HG02678 (cell line): ENCODE measurements at regions not wholly inside any gene's neighbourhood (a gene's known extent, or its start where the extent isn't known, plus 50 kb on each side); places are given as distances from the start of the nearest gene placed in this dataset.

Source experiments
- ATAC-seq: cut with Tn5 transposase; IDR thresholded peaks from one replicate; pipeline ENCODE4 v1.9.1; 2021; ENCODE audit warnings: mild to moderate bottlenecking, moderate library complexity; ENCODE audit not compliant: unreplicated experiment

- ATAC-seq, result no peak
Measured at GRCh38 chr2:45301307-45302277, 292.3 kb upstream of the SIX2 start.

GRCh38 chr2:45300026-45300750 lies 290.9 kb upstream of the SIX2 start:
- no peak for ATAC-seq

- ATAC-seq, result no peak
Measured at GRCh38 chr2:45299361-45299760, 290.1 kb upstream of the SIX2 start.

GRCh38 chr2:45293182-45293581 lies 283.9 kb upstream of the SIX2 start:
- ATAC-seq, result no peak

- ATAC-seq, result no peak
Measured at GRCh38 chr2:45291296-45291701, 282.0 kb upstream of the SIX2 start.

- ATAC-seq, result peak; percentile 76
Measured at GRCh38 chr2:45289997-45290709, 280.9 kb upstream of the SIX2 start.

GRCh38 chr2:45288532-45289417 lies 279.5 kb upstream of the SIX2 start:
- ATAC-seq, result no peak

GRCh38 chr2:45287045-45287444 lies 277.8 kb upstream of the SIX2 start:
- no peak for ATAC-seq

GRCh38 chr2:45285771-45286390 lies 276.6 kb upstream of the SIX2 start:
- ATAC-seq, result no peak

- no peak for ATAC-seq
Measured at GRCh38 chr2:45285311-45285710, 276.1 kb upstream of the SIX2 start.

GRCh38 chr2:45284621-45284995 lies 275.4 kb upstream of the SIX2 start:
- ATAC-seq, result no peak

GRCh38 chr2:45283764-45284620 lies 274.7 kb upstream of the SIX2 start:
- ATAC-seq, result no peak

- no peak for ATAC-seq
Measured at GRCh38 chr2:45282646-45283045, 273.4 kb upstream of the SIX2 start.

- no peak for ATAC-seq
Measured at GRCh38 chr2:45281311-45281710, 272.1 kb upstream of the SIX2 start.

- no peak for ATAC-seq
Measured at GRCh38 chr2:45280794-45281193, 271.5 kb upstream of the SIX2 start.

GRCh38 chr2:45279356-45279755 lies 270.1 kb upstream of the SIX2 start:
- no peak for ATAC-seq

GRCh38 chr2:45278365-45279078 lies 269.3 kb upstream of the SIX2 start:
- no peak for ATAC-seq

GRCh38 chr2:45276914-45277313 lies 267.7 kb upstream of the SIX2 start:
- no peak for ATAC-seq
